Esophagus squamous epithelium (tissue), 5 donors: ENCODE measurements at regions not wholly inside any gene's neighbourhood (a gene's known extent, or its start where the extent isn't known, plus 50 kb on each side); places are given as distances from the start of the nearest gene placed in this dataset.

Source experiments
- DNase-seq: peaks from one replicate; lab custom pipeline; 2025; lab: John Stamatoyannopoulos, UW
- H3K27ac ChIP-seq, 4 donors: fragments of 200-600 bp; sonication (generic); one replicate each; pipeline ENCODE4 v1.5.1; 2016 to 2019; ENCODE audit warnings: mild to moderate bottlenecking in 1 of 4
- H3K27me3 ChIP-seq, 4 donors: fragments of 200-600 bp; sonication (generic); 1 replicate in 3 of 4; 2 replicates in 1 of 4; pipeline versions ENCODE4 v1.5.1 to v1.6.0; 2017 to 2021; ENCODE audit warnings: antibody characterized with exemption in 1 of 4
- H3K36me3 ChIP-seq, 3 donors: fragments of 200-600 bp; sonication (generic); one replicate each; pipeline ENCODE4 v1.5.1; 2016 to 2019
- H3K4me1 ChIP-seq, 3 donors: fragments of 200-600 bp; sonication (generic); one replicate each; pipeline ENCODE4 v1.5.1; 2017 to 2019
- H3K4me3 ChIP-seq, 4 donors: fragments of 200-600 bp; sonication (generic); 1 replicate in 3 of 4; 2 replicates in 1 of 4; pipeline ENCODE4 v1.5.1; 2016 to 2019; ENCODE audit warnings: mild to moderate bottlenecking in 2 of 4, moderate library complexity in 1 of 4
- H3K9me3 ChIP-seq, 3 donors: fragments of 200-600 bp; sonication (generic); one replicate each; pipeline ENCODE4 v1.5.1; 2016 to 2019
- CTCF ChIP-seq, 6 experiments: fragments of 450-650 bp in 4 of 6; fragments of 200-600 bp in 2 of 6; sonication (generic) in 2 of 6; IDR thresholded peaks; one replicate each; pipeline ENCODE4 v1.5.1; 2016 to 2019; ENCODE audit warnings: antibody characterized with exemption in 6 of 6, mild to moderate bottlenecking in 4 of 6, moderate library complexity in 4 of 6
- POLR2A ChIP-seq, 4 donors: fragments of 450-650 bp; IDR thresholded peaks; one replicate each; pipeline ENCODE4 v1.6.1; 2017; ENCODE audit warnings: antibody characterized with exemption in 4 of 4, mild to moderate bottlenecking in 4 of 4, moderate library complexity in 3 of 4
- WGBS, 2 donors: methylation state at CpG; one replicate each; pipeline ENCODE4 v1.1.5; 2018; 5-methylcytosine and 5-hydroxymethylcytosine counted together
- intact Hi-C: fragments of 100-400 bp; cut with DNase I; formaldehyde crosslinking; loops from one replicate; pipeline ENCODE4 v1.15.0; 2022
- donor health status: DM: yes; HTN: yes; CAD: no.

- no peak for TF ChIP-seq CTCF (IDR thresholded peaks at IDR 0.05)
- no peak for TF ChIP-seq POLR2A (IDR thresholded peaks at IDR 0.05)
- no peak overlapping the region for H3K4me3 ChIP-seq
- peaks cover 0 to 11% (median 0%) of the 10 kb centered on the region in 3 donors for H3K9me3 ChIP-seq
- WGBS, 2 donors: 49 to 67% methylated on average over 21 to 25 of the region's 31 CpGs
- H3K36me3 ChIP-seq: no peaks in the 10 kb centered on the region
- intact Hi-C loops: no loop called here
- no peak overlapping the region for H3K27ac ChIP-seq
- DNase-seq: no peak
- peaks cover 0 to 19% (median 0%) of the 10 kb centered on the region in 4 donors for H3K27me3 ChIP-seq
- peaks cover 0 to 20% (median 1%) of the 10 kb centered on the region in 3 donors for H3K4me1 ChIP-seq
These were observed 268.1 kb downstream of the NDUFA10 start for GRCh38 chr2:239756790-239757760.

- intact Hi-C loops: no loop called here
- no peak for DNase-seq
- Histone ChIP-seq H3K27ac (no peak overlapping the region), H3K4me3 (no peak overlapping the region), H3K36me3 (no peaks in the 10 kb centered on the region), H3K4me1 (peaks cover 0 to 28% (median 9%) of the 10 kb centered on the region in 3 donors), H3K9me3 (peaks cover 0 to 10% (median 0%) of the 10 kb centered on the region in 3 donors), H3K27me3 (peaks cover 0 to 17% (median 0%) of the 10 kb centered on the region in 4 donors)
- no peak for TF ChIP-seq POLR2A (IDR thresholded peaks at IDR 0.05)
- no peak for TF ChIP-seq CTCF (IDR thresholded peaks at IDR 0.05)
- 58 to 75% methylated on average over 8 to 10 of the region's 10 CpGs for WGBS, 2 donors
These were observed 268.9 kb downstream of the NDUFA10 start for GRCh38 chr2:239756031-239756789.

- Histone ChIP-seq H3K36me3 (no peaks in the 10 kb centered on the region), H3K27ac (no peak overlapping the region), H3K9me3 (no peaks in the 10 kb centered on the region), H3K4me1 (peaks cover 0 to 24% (median 9%) of the 10 kb centered on the region in 3 donors), H3K27me3 (peaks cover 0 to 6% (median 0%) of the 10 kb centered on the region in 4 donors), H3K4me3 (no peak overlapping the region)
- intact Hi-C loops: no loop called here
- no peak for TF ChIP-seq CTCF (IDR thresholded peaks at IDR 0.05)
- DNase-seq: no peak
- WGBS, 2 donors: no CpG with 5 or more reads among the region's 14 CpGs
These were observed 271.7 kb downstream of the NDUFA10 start for GRCh38 chr2:239753401-239753837.

- WGBS, 2 donors: 67 to 79% methylated on average over 4 to 6 of the region's 13 CpGs
- no peaks in the 10 kb centered on the region for H3K9me3 ChIP-seq
- DNase-seq: no peak
- intact Hi-C loops: no loop called here
- no peak overlapping the region for H3K4me3 ChIP-seq
- TF ChIP-seq POLR2A (IDR thresholded peaks at IDR 0.05): no peak
- no peak for TF ChIP-seq CTCF (IDR thresholded peaks at IDR 0.05)
- peaks cover 0 to 6% (median 0%) of the 10 kb centered on the region in 4 donors for H3K27me3 ChIP-seq
- H3K27ac ChIP-seq: no peak overlapping the region
- H3K4me1 ChIP-seq: peaks cover 0 to 19% (median 9%) of the 10 kb centered on the region in 3 donors
- no peaks in the 10 kb centered on the region for H3K36me3 ChIP-seq
These were observed 272.2 kb downstream of the NDUFA10 start for GRCh38 chr2:239752951-239753350.
